ENCODE measurements at regions not wholly inside any gene's neighbourhood (a gene's known extent, or its start where the extent isn't known, plus 50 kb on each side); places are given as distances from the start of the nearest gene placed in this dataset.
"Not testable (repeated sequence)": the region's sequence is repeated elsewhere in the genome, so short reads cannot be mapped to it uniquely, and the experiment has no call there.

- DNase-seq = not testable (repeated sequence)
Measured at GRCh38 chr2:89959729-89960378, 1268.4 kb downstream of the RPIA start.

GRCh38 chr2:89960570-89960969 lies 1269.1 kb downstream of the RPIA start:
- not testable (repeated sequence) for DNase-seq

GRCh38 chr2:89968567-89968966 lies 1277.1 kb downstream of the RPIA start:
- DNase-seq = not testable (repeated sequence)

GRCh38 chr2:89969190-89969589 lies 1277.7 kb downstream of the RPIA start:
- DNase-seq = not testable (repeated sequence)

- DNase-seq = peak in 2 of 56 donors; percentile 1 to 13
Measured at GRCh38 chr2:89973849-89974248, 1282.4 kb downstream of the RPIA start.

GRCh38 chr2:89979826-89980537 lies 1288.5 kb downstream of the RPIA start:
- not testable (repeated sequence) for DNase-seq

GRCh38 chr2:89982246-89982645 lies 1290.8 kb downstream of the RPIA start:
- DNase-seq = not testable (repeated sequence)

GRCh38 chr2:89985650-89986049 lies 1294.2 kb downstream of the RPIA start:
- DNase-seq = not testable (repeated sequence)

GRCh38 chr2:89986532-89986931 lies 1295.1 kb downstream of the RPIA start:
- DNase-seq = not testable (repeated sequence)

GRCh38 chr2:89996779-89997178 lies 1305.3 kb downstream of the RPIA start:
- DNase-seq = not testable (repeated sequence)

GRCh38 chr2:90004553-90004952 lies 1313.1 kb downstream of the RPIA start:
- DNase-seq = not testable (repeated sequence)

GRCh38 chr2:90010442-90011100 lies 1319.1 kb downstream of the RPIA start:
- not testable (repeated sequence) for DNase-seq

GRCh38 chr2:90011101-90011443 lies 1319.6 kb downstream of the RPIA start:
- DNase-seq = not testable (repeated sequence)

- not testable (repeated sequence) for DNase-seq
Measured at GRCh38 chr2:90019908-90020307, 1328.4 kb downstream of the RPIA start.

- not testable (repeated sequence) for DNase-seq
Measured at GRCh38 chr2:90021234-90021633, 1329.8 kb downstream of the RPIA start.

GRCh38 chr2:90027231-90027643 lies 1335.8 kb downstream of the RPIA start:
- DNase-seq = not testable (repeated sequence)

GRCh38 chr2:90028381-90029079 lies 1337.1 kb downstream of the RPIA start:
- peak in 2 of 56 donors; percentile 3 to 6 for DNase-seq

- not testable (repeated sequence) for DNase-seq
Measured at GRCh38 chr2:90029080-90029428, 1337.6 kb downstream of the RPIA start.

- DNase-seq = not testable (repeated sequence)
Measured at GRCh38 chr2:90032269-90032668, 1340.8 kb downstream of the RPIA start.

- DNase-seq = peak in 3 of 56 donors; percentile 0 to 15 (median 4)
Measured at GRCh38 chr2:90036335-90036734, 1344.9 kb downstream of the RPIA start.

GRCh38 chr2:90039093-90039492 lies 1347.6 kb downstream of the RPIA start:
- DNase-seq = not testable (repeated sequence)

GRCh38 chr2:90047776-90048175 lies 1356.3 kb downstream of the RPIA start:
- DNase-seq = not testable (repeated sequence)
